Sigmoid colon (tissue), 4 donors: ENCODE measurements at regions not wholly inside any gene's neighbourhood (a gene's known extent, or its start where the extent isn't known, plus 50 kb on each side); places are given as distances from the start of the nearest gene placed in this dataset.

ENCODE experiments used
- CTCF ChIP-seq, 4 experiments: fragments of 450-650 bp in 3 of 4; fragments of 200-600 bp in 1 of 4; IDR thresholded peaks; one replicate each; pipeline ENCODE4 v1.5.1; 2016 to 2019; ENCODE audit warnings: antibody characterized with exemption in 4 of 4, mild to moderate bottlenecking in 3 of 4, moderate library complexity in 2 of 4
- EP300 ChIP-seq, 4 donors: sonication (generic); formaldehyde crosslinking; IDR thresholded peaks; one replicate each; pipeline ENCODE4 v1.6.1; 2017; ENCODE audit warnings: antibody characterized with exemption in 4 of 4

GRCh38 chr1:78765489-78765888 lies 115.9 kb downstream of the IFI44 start:
- TF ChIP-seq CTCF (IDR thresholded peaks at IDR 0.05) = no peak
- no peak for TF ChIP-seq EP300 (IDR thresholded peaks at IDR 0.05)
